ENCODE measurements at regions not wholly inside any gene's neighbourhood (a gene's known extent, or its start where the extent isn't known, plus 50 kb on each side); places are given as distances from the start of the nearest gene placed in this dataset.

DNA sequence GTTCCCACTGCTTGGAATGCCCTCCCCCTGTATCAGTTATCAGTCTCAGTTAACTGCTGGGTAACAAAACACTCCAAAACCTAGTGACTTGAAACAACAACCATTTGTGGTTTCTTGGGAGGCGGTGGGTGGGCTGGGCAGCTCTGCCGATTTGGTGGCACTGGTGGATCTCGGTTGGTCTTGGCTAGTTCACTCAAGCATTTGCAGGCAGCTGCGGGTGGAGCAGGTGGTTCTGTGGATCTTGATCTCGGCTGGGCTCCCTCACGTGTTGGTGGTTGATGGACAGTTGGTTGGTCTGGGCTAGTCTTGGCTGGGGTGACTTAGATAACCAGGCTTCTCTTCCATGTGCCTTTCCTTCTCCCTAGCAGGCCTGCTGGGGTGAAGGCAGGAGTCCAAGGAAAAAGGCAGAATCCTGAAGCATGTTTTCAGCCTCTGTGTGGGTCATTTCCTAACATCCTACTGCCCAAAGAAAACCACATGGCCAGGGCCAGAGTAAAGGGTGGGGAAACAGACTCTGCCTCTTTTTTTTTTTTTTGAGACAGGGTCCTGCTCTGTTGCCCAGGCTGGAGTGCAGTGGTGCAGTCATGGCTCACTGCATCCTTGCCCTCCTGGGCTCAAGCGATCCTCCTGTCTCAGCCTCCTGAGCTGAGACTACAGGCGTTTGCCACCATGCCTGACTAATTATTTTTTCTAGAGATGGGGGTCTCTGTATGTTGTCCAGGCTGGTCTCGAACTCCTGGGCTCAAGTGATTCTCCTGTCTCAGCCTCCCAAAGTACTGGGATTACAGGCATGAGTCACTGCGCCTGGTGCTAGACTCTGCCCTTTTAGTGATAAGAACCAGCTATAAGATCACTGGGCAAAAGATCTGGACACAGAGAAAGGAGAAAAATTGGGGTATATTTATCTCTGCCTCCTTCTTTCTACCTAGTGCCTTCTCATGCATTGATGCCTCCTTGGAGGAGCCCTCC is 183.7 kb downstream of the RGS3 start:
- DNase-seq: no peak

DNA sequence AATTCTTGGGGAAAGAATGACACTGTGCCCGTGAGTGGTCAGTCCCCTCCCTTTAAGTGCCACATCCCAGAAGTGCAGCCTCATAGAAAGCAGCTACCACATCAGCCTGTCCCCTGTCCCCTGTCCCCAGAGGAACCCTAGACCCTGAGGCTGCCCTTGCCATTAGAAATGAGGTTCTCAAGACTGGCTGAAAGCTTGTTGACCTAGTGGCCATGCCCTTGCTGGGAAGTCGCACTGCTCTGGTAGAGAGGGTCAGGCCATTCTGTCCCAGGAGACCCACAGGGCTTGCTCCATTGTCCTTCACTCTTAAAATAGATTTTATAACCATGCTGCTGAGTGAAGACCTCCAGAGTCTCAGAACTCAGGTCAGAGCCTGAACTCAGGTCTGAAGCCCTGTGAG is 184.5 kb downstream of the RGS3 start:
- DNase-seq: no peak

DNA sequence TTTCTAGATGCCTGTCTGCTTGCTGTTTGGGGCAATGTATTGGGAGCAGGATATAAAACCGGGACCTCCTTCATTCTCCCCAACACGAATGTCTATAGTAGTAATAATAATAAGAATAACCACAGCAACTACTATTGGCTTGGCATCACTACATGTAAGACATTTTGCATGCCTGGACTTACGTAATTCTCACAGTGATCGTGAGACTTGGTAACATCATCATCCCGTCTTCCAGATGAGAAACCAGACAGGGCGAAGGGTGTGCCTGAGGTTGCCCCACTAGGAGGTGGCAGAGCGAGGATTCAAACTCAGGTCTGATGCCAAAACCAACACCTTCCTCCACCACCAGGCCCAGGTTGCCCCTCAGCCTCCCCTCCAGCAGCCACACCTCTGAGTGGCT is 185.1 kb downstream of the RGS3 start:
- no peak for DNase-seq

DNA sequence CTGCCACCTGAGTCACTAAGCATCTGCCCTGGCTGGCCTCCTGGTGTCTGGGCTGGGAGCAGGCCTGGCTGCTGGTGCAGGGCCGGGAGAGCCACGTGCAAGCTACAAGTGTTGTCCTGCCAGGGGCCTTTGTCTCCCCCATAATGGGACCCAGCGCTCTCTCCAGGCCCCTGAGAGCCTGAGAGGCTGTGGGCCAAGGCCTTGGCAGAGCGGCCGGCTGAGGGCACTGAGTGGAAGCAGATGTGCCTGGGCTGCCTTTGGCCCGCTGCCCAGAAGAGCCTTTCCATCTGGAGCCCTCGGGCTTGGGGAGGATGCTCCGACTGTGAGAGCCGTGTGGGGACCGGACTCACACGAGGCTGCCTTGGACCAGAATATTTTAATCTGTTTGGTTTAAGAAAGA is 185.5 kb downstream of the RGS3 start:
- peak; percentile 81 for DNase-seq

DNA sequence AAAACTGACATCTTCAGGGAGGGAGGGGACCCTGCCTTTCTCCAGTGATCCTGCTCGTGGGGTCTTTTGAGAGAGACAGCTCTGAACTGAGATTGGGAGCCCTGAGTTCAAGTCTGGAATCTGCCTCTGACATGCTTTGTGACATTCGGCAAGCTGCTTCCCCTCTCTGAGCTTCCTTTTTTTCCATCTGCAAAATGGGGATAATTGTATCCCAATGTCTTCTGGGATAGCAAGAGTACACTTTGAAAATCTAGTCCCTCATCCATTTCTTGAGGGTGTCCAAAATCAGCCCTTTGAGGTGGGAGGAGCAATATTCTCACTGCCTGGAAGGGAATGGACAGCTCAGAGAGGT is 186.3 kb downstream of the RGS3 start:
- no peak for DNase-seq

DNA sequence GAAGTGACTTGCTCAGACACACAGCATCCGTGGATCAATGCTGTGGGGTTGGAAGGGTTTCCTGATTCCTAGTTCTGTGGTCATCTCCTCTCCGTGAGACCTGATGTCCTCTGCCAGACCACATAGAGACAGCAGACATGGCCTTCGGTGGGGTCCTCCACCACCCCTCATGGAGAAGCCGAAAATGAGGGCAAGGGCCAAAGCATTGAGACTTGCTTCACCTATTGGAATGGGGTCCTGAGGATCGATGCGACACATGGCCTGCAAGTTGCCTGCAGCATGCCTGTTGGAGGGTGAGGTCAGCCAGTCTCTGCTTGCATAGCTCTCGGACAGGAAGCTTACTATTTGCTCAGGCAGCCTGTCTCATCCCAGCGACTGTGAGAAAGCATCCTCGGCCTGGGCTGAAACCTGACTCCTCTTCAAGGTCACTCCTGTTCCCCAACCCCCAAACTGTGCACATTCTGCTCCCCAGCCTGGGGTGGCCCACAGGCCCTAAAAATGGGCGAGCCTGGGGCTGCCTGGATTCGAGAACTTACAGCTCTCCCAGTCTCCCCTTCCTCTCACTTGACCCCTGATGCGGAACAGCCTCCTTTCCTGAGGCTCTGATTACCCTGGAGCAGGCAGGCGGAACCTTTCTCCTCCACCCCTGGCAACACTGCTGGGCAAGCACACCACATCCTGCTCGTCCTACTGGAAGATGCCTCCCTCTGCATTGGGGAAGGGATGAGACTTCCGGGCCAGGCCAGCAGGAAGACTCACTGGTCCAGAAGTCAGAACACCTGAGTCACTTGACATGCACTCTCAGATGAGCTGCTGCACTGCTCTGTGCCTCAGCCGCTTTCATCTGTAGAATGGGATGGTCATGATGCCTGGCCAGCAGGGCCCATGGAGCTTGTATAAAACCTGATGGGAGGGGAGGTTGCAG is 186.9 kb downstream of the RGS3 start:
- peak; percentile 49 for DNase-seq

DNA sequence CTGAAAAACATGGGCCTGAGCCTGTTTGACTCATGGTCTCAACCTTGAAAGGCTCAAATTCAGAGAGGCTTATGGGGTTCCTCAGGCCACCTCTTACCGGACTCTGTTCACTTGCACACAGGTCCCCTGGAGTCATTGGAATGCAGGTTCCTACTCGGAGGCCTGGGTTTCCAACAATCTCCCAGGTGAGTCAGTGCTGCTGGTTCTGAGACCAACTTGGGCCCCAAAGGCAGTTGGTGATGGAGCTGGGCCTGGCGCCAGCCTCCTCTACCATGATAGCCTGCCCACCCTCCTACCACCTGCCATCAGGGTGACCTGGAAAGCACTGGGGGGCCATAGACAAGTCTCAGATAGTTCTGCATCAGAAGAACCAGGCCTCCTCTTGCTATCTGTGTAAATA is 188.4 kb downstream of the RGS3 start:
- no peak for DNase-seq

DNA sequence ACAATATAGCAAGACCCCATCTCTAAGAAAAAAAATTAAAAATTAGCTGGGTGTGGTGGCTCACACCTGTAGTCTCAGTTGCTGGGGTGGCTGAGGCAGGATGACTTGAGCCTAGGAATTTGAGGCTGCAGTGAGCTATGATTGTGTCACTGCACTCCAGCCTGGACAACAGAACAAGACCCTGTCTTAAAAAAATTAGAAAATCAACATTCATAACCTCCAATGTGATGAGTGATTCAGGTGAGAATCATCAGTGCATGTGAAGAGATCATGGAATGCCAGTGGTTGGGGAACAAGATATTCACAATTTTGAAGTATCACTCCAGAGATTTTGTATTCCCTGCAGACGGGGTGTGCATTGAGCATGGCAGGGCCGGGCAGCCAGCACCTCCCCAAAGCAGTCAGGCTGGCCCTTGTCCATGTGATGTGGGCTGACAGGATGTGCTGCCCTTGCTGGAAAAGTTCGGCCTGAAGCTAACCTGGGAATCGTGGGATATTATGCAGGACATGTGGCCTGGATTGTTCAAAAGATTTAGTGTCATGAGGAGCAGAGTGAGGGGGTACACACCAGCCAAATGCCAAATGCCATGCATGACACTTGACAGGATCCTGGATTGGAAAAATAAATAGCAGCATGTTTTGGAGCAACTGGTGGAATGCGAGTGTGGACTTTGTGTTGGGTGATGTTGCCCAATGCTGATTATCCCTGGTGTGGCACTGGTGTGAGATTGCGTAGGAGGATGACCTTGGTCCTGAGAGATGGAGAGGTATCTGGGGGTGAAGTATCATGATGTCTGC is 189.0 kb downstream of the RGS3 start:
- no peak for DNase-seq

DNA sequence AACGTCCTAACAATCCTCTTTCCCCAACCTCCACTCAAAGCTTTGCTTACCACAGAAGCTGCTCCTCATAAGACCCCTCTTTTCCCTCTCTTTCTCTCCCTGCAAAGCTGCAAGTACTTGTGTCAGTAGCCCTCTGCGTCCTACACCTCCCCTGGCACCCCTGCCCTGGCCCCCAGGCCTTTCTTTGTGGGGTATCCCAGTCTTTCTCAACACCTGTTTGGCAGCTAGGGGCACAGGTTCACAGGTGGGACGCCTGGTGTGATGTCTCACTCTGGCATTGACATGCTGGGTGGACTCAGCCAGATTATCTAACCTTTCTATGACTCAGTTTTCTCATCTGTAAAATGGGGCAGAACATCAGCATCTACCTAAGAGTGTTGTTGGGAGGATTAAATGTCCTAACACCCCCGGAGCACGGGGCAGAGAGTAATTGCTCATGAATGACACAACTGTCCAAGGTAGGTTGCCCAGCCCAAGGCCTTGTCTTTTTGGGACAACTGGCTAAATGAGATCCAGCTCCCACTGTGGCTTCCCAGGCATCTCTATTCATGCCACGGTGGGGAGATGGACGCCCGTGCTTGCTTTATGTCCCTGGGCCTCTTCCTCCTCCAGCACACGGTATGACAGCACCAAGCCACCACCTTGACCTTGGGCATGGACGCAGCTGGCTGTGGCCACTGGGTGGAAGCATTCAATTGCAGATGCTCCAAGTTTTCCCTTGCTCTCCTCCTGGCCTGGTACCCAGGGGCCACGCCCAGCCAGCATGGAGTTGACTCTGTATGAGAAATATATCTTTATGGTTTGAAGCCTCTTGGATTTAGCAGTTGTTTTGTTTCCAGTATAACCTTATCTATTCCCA is 190.4 kb downstream of the RGS3 start:
- DNase-seq: no peak

DNA sequence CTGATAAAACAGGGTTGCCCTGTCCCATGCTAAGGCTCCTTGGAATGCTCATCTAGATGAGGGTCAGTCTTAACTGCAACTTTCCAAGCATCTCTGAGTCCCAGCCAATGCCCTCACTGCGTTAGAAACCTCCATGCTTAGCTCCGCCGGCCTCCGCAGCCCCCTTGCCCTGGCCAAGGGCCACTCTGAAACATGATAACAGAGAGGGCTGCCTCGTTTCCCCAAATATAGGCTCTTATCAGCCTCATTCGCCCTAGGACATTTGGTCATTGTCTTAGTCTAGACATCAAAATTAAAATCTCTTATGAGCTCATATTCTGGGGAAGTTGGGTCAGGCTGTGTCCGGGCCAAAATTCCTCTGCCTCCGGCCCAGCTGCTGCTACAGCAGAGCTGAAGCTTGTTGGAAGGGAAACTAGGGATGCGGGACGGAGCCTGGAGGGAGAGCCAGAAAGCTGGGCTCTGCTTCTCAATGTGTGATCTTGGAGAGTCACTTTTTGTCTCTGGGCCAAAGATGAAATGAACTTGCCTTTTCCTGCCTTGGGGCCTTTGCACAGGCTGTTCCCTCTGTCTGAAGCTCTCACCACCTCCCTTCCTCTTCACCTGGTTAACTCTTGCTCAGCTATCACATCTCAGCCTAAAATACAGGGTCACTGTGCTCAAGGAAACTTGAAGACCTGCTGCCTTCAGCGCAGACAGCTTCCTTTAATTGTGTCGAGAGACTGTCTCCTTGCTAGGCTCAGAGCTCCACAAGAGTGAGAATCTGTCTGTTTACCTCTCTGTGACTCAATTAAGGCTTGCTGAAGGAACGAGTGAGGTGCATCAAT is 191.3 kb downstream of the RGS3 start:
- no peak for DNase-seq

DNA sequence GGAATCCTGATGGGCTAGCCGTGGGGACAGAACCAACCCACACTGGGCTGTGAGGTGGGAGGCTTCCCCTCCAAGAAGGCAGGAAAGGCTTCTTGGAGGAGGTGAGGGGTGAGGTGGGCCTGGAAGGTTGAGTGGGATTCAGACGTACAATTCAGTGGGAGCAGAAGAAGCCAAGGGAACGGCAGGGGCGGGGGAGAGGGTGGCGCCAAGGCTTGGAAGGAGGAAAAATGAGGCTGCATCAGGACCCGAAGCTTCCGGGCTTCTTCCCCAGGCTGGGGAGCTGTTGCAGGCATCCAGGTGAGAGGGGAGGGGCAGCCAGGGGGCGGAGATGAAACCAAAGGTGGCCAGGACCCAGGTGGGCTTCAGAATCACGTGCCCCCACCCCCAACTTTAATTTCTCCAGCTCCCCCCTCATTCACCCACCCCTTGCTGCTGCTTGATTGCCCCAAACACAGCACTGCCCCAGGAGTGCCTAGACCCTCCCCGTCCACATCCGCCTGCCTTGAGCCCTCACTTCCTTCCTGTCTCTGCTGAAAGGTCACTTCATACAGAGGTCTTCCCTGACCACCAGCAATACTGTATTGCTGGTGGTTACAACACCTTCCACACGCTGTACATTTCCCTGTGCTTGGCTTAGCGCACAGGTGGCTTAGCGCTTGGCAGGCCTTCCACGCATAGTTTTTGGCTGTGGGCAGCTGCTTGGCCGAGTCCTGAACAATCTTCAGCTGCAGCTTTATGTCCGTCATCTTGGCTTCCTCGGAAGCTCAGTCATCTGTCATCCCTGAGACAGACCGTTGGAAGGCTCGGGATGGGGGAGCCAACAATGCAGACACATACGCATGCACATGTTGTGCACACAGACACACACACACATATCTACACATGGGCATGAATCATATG is 193.5 kb downstream of the RGS3 start:
- DNase-seq: no peak

DNA sequence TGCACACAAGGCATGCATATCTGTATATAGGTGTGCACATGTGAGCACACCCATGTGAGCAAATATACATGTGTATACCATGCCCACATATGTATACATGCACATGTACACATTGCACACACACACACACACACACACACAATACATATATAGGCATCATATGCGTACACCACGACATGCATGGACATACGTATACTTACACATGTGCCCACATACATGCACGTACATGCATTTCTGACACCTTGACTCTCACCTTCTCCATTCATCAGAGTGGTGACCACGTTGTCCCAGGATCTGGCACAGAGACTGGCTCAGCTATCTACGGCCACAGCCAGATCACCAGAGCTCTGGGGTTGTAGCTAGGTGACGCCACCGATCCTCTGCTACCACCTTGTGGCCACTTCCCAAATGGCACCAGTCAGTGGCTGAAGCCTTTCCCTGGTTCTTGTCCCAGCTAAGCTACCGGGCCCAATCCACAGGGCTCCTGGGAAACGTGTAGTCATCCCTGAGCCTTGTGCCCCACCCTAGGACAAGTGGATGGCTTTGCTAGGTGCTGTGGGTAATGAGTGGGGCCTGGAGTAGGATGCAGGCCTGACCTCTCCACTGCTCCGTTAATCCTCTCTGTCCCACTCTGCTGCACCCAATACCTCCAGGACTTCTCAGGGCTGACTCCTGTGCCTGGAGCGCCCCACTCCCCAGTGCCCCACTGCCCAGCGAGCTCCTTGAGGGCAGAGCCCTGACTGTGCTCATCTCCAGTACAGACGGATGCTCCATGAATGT is 194.4 kb downstream of the RGS3 start:
- DNase-seq: peak; percentile 80

DNA sequence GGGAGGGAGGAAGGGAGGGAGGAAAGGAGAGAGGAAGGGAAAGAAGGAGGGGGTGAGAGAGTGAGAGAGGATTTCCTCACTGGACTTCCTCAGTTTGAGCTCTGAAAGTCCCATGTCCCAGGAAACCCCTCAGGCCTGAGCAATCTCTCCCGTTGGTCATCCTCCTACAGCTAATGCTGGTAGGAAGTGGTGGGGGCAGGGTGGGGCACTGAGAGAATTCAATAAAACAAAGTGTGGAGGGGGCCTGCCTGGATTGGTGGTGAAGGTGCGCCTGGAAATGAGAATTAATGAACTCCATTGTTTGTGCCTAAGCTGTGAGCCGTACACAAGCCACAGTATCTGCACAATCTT is 195.0 kb downstream of the RGS3 start:
- DNase-seq: no peak

DNA sequence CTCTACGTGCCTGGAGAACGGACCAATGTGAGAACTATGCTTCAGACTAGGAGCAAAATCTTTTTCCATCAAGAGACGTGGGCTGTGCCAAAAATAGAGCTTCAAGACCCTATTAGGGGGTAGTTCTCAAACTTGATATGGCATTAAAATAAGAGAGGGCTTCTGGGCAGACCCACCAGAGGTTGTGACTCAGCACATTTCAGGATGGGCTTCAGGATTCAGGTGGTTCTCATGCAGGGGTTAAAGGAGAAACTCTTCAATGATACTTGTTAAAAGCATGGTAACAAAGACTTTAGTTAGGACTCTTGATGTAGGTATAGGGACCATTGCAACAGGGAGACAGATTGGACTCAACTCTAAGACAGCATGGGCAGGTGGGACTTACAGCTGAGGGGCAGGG is 195.5 kb downstream of the RGS3 start:
- no peak for DNase-seq

DNA sequence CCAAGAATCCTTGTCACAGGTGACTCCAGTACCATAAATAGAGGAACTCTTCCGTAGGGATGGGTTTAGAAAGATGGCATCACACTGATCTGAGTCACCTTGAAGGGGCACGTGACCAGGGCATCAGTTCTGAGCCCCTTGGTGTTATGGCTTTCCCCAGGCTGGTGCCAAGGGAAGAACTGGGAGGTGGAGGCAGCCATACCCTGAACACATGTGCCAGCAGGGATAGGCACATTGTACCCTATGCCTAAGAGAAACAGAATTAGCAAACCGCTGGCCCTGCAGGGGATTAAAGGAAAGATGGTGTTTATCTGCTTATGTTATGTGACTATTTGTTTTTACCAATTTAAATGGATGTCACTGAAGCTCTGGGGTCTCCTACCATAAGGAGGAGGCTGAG is 196.2 kb downstream of the RGS3 start:
- no peak for DNase-seq

DNA sequence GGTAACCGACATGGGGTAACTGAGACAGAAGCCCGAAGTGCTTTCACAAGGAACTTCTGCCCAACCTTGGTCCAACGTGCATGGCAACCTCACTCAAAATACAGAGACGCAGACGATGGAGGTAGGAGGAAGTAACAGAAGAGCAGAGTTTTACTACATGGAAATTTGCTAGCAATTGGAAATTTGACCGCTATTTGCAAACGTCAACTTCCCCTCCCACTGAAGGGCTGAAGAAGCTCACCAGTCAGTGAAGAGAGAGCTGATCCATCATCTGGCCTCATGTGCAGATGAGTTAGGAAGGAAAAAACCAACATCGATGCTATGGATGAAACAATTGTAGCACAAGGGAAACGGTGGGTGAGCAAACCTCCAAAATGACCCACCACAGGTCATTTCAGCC is 196.7 kb downstream of the RGS3 start:
- no peak for DNase-seq

DNA sequence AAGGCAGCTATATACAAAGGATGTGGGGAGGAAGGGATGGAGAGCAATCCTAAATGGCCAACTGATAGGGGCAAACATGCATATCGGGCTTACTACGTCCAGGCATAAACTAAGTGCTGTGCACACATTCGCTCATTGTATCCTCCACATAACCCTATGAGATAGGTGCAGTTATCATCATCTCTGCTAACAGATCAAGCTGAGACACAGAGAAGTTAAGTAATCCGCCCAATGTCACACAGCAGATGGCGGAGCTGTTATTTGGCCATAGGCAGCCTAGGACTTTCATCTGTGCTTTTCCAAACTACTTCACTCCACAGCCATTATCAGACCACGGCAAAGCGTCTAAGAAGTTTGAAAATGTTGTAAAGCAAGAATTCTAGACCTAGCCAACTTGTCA is 197.5 kb downstream of the RGS3 start:
- DNase-seq: no peak

DNA sequence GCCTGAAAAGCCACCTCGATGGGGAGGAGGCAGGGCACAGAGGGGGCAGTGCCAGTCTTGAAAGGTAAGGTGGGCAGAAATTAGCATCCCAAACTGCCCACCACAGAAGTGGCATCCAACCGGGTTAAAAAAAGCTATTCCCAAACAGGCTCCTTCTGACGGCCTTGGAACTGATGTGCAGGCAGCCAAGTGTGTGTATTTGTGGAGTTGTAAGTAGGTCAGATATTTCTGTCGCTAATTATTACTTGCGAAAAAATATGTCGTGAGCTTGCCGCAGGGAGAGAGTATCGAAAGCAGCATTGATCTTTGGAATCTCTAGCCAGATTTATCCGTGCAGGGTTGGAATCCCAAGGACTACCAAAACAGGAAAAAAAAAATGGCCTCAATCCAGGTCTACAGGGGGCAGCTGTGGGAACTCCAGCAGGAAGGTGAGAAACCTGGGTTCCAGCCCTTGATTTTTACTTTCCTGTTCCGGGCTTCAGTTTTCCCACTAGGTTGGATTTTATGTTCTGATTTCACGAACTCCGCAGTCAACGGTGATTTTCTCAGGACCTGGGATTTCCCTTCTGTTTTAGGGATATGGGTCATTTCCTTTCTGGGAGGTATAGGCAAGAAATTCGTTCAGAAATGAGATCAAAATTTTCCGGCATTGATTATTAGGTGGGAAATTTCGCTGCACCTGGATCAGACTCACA is 200.8 kb downstream of the RGS3 start:
- no peak for DNase-seq

Data from fibroblast of skin of scalp (primary cell).